ENCODE measurements at regions not wholly inside any gene's neighbourhood (a gene's known extent, or its start where the extent isn't known, plus 50 kb on each side); places are given as distances from the start of the nearest gene placed in this dataset.

GRCh38 chr3:14288833-14289451 lies 110.3 kb downstream of the LSM3 start:
- DNase-seq = no peak

- no peak for DNase-seq
These were observed 111.2 kb downstream of the LSM3 start for GRCh38 chr3:14289590-14290461.

- DNase-seq = no peak
These were observed 111.6 kb upstream of the SLC6A6 start for GRCh38 chr3:14290631-14291385.

DNA sequence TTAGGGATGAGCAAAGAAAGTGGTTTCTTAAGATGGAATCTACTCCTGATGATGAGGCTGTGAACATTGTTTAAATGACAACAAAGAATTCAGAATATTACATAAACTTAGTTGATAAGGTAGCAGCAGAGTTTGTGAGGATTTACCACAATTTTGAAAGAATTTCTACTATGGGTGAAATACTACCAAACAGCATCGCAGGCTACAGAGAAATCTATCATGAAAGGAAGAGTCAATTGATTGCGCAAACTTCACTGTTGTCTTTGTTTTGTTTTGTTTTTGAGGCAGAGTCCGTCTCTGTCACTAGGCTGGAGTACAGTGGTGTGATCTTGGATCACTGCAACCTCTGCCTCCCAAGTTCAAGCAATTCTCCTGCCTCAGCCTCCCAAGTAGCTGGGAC lies 107.4 kb upstream of the SLC6A6 start:
- no peak for DNase-seq

DNA sequence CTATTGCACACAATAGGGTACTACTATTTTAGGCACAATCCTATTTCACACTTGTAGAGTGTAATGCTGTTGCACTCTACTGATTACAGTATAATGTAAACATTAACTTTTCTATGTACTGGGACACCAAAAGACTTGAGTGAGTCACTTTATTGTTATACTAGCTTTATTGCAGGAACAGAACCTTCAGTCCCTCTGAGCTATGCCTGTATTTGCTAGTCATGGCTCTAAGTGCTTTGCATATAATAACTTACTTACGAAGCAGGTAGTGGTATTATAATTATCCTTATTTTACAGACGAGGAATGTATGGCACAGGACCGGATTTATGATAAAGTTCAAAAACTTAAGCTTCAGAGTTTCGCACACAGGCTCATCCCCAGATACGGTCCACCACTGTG lies 106.6 kb upstream of the SLC6A6 start:
- DNase-seq = no peak

DNA sequence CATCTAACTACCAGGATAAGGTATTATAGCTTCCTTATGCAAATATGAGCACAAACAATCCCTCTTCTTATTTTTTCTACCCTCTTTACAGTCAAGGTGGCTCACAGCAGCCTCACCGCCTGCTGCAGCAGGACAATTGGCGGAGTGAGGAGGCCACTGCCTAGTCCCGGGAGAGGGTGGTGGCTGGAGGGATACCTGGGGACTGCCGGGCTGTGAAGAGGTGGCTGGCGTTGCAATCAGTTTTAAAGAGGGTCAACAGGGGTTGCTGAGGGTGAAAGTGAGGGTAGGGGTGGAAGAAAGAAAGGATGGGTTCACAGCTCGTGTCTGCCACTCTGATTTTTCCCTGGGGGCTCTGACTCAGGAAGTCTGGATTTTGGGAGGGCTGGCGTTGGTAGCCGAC lies 105.1 kb upstream of the SLC6A6 start:
- DNase-seq = no peak

DNA sequence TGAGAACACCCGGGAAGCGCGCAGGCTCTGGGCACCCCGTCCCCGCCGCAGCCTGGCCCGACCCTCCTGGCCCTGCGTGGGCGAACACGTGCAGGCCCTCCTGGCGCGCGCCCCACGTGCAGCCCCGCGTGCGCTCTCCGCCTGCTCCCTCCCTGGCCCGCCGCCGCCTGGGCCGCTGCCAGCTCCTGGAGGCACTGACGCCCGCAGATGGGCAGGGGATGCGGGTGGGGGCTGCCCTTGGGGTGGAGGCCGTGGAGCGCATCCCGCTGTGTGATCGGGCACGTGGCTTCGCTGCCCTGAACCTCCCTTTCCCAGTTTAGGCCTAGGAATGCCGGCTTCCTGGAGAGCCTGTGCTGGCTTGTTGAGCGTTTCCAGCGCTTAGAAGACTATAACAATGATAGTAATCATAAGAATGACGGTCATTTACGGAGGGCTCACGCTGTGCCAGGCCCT lies 104.6 kb upstream of the SLC6A6 start:
- no peak for DNase-seq

DNA sequence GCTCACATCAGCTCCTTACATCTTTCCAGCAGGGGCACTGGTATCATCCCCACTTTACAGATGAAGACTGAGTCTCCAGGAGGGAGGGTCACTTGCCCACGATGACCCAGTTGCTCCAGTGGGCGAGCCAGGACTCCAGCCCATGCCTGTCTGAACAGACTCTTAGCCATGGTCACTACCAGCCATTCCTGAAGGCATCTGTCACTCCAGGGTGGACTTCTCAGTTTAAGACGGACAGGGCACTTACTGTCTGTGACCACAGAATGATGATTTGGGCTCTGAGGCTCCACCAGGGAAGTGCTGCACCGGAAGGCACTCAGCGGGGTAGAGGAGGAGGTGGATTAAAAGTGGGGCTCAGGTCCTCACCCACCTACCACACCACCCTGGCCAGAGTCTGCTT lies 104.0 kb upstream of the SLC6A6 start:
- no peak for DNase-seq

- no peak for DNase-seq
These were observed 103.3 kb upstream of the SLC6A6 start for GRCh38 chr3:14298991-14299555.

DNA sequence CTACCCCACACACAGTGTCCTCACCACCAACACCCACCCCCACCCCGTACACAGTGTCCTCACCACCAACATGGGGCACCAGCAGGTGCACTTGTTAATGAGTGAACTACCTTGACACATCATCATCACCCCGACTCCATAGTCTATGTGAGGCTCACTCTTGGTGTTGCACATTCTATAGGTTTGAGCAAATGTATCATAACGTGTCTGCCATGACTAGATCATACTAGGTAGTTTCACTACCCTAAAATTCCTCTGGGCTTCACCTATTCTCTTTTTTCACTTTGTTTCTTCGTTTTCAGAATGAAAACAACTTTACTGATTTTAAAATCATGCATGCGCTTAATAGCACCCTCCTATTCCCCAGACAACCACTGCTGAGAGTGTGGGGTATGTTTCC lies 102.6 kb upstream of the SLC6A6 start:
- no peak for DNase-seq

DNA sequence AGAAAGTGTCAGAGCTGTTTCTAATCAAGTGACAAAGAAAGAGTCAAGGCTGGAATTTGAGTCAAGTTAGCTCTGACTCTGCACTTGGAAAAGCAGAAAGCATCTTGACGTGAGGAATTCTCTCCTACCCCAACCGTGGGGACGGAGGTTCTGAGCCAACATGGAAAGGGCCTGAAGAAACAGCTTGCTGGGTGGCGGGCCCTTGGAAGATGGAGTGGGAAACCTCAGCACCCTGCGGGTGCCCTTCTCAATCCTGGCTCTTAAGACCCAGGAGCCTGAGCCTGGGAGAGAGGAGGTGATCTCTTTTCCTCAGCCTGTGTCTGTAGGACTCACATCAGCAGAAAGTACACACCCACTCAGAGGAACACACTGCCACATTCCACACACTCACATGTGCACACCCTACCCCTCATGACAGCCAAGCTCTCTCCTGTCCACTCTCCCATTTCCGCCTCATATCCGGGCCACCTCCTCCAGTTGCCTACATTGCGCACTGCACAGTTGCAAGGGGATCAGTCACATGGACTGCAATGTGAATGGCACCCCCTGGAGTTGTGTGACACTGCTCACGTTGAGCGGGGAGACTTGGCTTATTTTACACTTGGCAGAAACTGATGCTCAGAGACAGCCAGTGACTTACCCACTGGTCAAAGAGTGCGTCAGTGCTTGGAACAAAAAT lies 101.5 kb upstream of the SLC6A6 start:
- DNase-seq = no peak

GRCh38 chr3:14301558-14301957 lies 100.8 kb upstream of the SLC6A6 start:
- no peak for DNase-seq

- no peak for DNase-seq
These were observed 98.9 kb upstream of the SLC6A6 start for GRCh38 chr3:14303336-14304100.

DNA sequence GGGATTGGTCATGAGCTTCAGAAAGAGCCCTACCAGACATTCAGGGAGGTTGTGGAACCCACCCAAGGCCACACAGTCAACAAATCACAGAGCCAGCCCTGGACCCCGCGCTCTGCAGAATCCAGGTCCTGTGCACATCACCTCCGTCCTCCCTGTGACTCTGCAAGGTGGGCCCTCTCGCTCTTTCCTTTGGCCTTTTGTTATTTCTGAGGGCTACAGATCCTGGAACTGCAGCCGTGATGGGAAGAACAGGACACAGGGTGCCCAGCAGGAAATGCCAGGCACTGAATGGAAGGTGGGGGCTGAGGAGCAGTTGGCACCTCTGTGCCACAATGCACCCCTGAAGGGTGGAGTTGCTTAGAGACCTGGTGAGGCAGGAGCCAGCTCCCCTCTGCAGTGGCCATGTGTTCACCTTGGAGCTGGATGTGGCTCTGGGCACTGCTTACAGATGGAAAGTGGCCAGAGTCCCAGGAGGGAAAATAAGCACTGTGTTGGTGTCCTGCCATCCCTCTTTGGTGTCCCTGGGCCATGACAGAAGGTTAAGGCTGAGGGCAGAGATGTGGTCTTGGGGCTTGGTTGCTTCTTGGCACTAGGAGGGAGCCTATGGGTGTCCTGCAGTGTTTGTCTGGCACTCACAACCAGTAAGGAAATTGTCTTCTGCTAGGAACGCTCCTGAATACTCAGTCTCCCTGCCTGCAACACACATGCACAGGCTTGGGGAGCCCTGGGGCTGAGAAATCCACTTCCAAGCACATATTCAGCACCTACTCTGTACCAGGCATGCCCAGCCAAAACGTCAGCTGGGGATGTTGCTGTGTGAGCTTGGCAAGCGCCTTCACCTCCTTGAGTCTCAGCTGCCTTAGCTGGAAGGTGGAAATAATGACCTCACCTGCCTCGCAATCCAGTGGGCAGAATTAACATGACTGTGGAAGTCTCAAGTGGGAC lies 98.0 kb upstream of the SLC6A6 start:
- DNase-seq = no peak

DNA sequence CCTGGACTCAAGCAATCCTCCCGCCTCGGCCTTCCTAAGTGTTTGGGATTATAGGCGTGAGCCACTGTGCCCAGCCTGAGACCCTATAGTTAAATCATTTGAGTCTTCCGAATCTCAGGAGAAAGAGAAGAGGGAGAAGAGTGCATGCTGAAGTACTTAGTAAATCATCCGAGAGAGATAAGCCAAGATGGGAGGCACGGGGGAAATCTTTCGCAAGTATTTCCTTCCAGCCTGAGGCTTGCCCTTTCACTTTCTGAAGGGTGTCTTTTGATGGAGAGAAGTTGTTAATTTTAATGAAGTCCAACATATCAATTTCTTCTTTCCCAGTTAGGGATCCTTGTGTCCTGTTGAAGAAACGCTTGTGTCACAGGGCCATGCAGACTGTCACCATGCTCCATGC lies 97.1 kb upstream of the SLC6A6 start:
- DNase-seq = peak; percentile 56

GRCh38 chr3:14306142-14306541 lies 96.3 kb upstream of the SLC6A6 start:
- no peak for DNase-seq

DNA sequence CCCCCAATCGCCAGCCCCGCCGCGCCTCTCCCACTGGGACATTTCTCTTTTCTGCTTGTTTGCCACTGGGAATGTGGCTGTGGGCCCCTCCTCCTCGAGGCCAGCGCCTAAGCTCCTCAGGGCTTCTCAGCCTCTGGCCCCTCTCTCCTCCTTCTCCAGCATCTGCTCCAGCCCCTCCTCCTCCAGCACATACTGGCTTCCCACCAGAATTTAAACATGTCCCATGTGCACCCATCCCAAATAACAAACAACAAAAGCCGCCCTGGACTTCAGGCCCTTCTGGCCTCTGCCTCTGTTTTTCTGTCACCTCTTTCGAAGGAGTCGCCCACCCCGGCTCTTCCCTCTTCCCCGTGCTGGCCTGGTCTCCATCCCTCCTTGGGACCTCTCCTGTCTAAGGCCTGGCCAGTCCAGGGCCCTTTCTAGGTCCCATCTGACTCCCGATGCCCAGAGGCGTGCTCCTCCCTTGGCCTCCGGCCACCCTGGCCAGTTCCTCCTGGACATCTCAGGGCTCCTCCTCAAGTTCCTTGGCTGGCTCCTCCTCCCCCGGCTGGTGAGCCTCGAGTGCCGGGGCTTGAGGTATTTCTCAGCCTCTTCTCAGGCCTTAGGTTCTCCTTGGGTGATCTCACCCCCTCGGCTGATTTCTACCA lies 94.6 kb upstream of the SLC6A6 start:
- DNase-seq = no peak

GRCh38 chr3:14311729-14312128 lies 90.7 kb upstream of the SLC6A6 start:
- DNase-seq = no peak

DNA sequence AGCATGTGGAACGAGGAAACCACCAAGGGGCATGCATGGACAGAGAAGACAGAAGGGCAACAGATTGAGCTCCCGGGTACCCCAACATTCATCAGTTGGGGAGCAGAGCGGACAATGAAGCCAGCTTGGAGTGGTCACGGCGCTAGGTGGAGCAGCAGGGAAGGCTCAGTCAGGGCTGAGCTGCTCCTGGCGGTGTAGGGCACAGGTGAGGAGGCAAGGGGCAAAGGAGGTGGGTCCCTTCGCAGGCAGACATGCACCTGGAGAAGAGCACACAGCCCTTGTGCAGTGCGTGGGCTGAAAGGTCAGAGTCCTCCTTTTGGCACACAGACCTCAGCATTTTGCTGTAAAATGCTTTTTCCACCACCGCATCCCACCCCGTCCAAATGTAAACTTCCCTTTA lies 90.0 kb upstream of the SLC6A6 start:
- no peak for DNase-seq

DNA sequence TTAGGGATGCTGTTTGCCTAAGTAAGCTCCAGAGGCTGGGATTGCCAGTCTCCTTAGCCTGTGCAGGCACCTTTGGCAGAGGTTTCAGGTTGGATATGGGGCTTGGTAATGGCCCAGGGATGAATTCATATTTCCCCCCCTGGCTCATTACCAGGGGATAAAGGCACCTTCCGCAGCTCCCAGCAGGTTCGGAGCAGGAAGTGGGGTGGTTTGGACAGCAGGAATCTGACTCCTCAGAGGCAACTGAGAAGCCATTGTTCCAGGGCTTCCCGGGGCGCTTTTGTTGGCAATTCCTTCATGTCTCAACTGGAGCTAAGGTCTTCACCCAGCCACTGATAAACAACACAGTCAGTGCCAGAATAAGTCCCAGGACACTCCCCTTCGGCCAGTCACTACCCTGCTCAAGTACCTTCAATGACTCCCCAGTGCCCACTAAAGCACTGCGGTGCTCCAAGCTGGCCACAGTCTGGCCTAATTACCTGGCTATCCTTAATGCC lies 85.3 kb upstream of the SLC6A6 start:
- DNase-seq = no peak

All from inflammatory macrophage treated with lipopolysaccharide for 4 hours (primary cell).